Stomach (tissue), 4 donors: ENCODE measurements at regions not wholly inside any gene's neighbourhood (a gene's known extent, or its start where the extent isn't known, plus 50 kb on each side); places are given as distances from the start of the nearest gene placed in this dataset.

ENCODE experiments used
- POLR2A ChIP-seq, 4 donors: fragments of 450-650 bp; IDR thresholded peaks; one replicate each; pipeline ENCODE4 v1.6.1; 2016; ENCODE audit warnings: antibody characterized with exemption in 4 of 4, control low read depth in 2 of 4, mild to moderate bottlenecking in 1 of 4, moderate library complexity in 1 of 4
- POLR2AphosphoS5 ChIP-seq, 3 donors: sonication (generic); formaldehyde crosslinking; IDR thresholded peaks; one replicate each; pipeline ENCODE4 v1.6.1; 2016; ENCODE audit warnings: antibody characterized with exemption in 3 of 3

DNA sequence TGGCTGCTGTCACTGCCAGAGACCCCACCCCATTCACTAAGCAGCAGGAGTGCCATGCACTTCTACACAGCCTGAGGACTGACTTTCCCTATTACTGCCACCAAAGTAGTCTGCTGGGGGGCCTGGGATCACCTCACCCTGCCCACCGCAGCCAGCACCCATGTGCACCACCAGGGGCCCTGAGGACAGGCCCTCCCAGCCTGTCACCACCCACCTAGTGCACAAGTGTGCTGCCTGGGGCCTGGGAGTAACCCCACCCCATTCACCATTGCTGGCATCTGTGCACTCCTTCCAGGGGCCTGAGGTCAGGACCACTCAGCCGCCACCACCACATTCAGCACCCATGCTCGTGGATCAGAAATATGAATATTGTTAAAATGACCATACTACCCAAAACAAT lies 247.8 kb upstream of the NCKAP5 start:
- TF ChIP-seq POLR2A (IDR thresholded peaks at IDR 0.05) (no peak), POLR2AphosphoS5 (IDR thresholded peaks at IDR 0.05) (no peak)
